COR-L47 (cell line): ENCODE measurements at regions not wholly inside any gene's neighbourhood (a gene's known extent, or its start where the extent isn't known, plus 50 kb on each side); places are given as distances from the start of the nearest gene placed in this dataset.
"Not testable (repeated sequence)": the region's sequence is repeated elsewhere in the genome, so short reads cannot be mapped to it uniquely, and the experiment has no call there.

Source experiments
- DNase-seq: peaks from one replicate; lab custom pipeline; 2025; lab: John Stamatoyannopoulos, UW

GRCh38 chr21:25531538-25532250, 75.6 kb downstream of the MRPL39 start:
- DNase-seq, result not testable (repeated sequence)

GRCh38 chr21:25528515-25528914, 78.8 kb downstream of the MRPL39 start:
- no peak for DNase-seq

GRCh38 chr21:25518491-25518911, 88.8 kb downstream of the MRPL39 start:
- DNase-seq, result no peak

DNA sequence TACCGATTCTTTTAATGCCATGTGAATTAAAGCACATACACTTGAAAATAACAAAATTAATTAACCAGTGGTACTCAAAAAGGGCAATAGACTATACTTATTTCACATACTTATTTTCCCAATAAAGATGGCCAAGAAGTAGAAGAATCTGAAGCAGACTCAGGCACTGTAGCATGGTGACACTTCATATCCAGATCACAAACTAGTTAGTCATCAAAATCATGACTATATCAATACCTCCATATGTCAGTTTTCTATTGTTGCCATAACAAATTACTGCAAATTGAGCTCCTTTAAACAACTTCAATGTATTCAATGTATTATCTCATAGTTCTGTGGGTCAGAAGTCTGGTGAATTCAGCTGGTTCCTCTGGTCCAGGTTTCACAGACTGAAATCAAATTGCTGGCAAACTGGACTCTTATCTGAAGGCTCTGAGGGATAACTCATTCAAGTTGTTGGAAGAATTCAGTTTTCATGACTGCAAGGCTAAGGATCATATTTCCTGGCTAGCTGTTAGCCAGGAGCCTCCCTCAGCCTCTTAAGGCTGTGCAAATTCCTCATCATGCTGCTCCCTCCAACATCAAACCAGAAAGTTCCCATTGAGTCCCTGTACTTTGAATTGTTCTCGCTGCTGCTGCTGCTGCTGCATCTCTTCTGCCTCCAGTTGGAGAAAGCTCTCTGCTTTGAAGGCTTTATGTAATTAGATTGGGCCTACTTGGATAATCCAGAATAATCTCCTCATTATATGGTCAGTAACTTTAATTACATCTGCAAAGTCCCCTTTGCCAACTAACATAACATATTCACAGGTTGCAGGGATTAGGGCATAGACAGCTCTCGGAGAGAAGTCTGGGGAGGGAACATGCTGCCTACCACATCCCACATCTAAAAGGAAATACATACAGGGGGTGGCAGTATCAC, 91.5 kb downstream of the MRPL39 start:
- DNase-seq, result no peak

- no peak for DNase-seq
These were observed 93.5 kb downstream of the MRPL39 start for GRCh38 chr21:25513810-25514209.

- no peak for DNase-seq
These were observed 94.9 kb downstream of the MRPL39 start for GRCh38 chr21:25512095-25513081.

DNA sequence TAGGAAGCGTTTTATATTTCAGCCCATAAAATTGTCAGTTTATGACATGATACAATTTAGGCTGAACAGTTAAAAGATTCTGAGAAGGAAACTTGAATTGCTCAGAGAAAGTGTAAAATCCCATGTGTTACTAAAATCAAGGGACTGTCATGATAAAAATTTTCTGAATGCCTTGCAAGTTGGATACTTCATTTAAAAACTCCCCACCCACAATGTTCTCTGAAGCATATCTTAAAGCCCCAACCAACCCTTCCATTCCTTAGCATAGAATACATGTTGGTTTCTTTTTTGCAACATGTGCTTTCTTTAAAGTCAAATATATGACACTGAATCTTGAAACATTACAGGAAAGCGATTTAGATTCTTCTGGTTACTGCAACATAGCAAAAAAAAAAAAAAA, 97.4 kb downstream of the MRPL39 start:
- no peak for DNase-seq

DNA sequence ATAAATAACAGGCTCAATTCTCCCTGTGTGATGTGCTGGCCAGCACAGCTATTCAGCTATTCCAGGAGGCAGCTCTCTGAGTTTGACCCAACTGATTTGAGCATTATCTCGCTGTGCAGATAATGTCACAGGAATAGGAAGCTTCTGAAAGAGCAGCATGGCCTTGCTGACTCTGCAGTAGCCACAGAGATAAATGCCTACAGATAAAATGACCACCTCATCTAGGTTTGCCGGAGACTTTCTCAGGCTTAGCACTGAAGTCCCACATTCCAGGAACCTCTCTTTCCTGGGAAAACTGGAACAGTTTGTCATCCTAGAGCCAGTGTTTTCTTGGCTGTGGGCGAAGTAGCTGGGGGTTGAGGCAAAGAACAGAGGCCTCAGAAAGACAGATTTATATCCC, 98.9 kb downstream of the MRPL39 start:
- no peak for DNase-seq

DNA sequence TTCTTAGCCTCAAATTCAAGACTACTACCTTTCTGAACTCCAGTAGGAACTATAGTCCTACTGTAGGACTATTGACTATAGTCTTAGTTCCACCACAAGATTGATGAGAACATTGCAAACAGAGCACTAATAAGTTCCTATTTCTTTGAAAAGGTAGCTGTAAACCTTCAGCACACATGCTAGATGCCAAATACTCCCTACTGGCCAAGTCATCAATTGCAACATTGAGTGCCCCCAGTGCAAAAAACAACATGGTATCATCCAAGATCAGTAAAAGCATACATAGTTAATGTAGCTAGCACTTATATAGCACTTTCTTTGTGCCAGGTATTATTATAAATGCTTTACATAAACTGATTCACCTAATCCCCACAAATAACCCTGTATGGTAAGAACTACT, 99.8 kb downstream of the MRPL39 start:
- no peak for DNase-seq

GRCh38 chr21:25506887-25507286, 100.4 kb downstream of the MRPL39 start:
- DNase-seq, result no peak

GRCh38 chr21:25506261-25506660, 101.0 kb downstream of the MRPL39 start:
- no peak for DNase-seq

GRCh38 chr21:25503981-25504380, 103.3 kb downstream of the MRPL39 start:
- no peak for DNase-seq

- DNase-seq, result no peak
These were observed 105.2 kb downstream of the MRPL39 start for GRCh38 chr21:25501996-25502665.

DNA sequence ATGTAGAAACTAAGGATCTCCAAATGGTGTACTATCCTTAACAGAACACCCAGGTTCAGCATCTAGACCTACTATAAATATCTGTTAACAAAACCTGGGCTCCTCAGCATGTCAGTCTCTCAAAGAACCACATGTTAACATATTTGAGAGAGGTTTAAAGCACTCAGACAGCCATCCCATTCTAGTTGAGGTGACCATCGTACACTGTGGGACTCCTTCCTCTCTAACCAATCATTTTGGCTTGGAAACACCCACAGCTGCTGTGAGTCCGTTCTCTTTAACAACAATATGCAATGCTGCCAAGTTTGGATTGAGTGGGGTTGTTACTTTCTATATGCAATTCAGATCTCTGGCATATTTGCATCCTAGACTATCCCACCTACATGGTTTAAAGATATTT, 105.8 kb downstream of the MRPL39 start:
- no peak for DNase-seq

DNA sequence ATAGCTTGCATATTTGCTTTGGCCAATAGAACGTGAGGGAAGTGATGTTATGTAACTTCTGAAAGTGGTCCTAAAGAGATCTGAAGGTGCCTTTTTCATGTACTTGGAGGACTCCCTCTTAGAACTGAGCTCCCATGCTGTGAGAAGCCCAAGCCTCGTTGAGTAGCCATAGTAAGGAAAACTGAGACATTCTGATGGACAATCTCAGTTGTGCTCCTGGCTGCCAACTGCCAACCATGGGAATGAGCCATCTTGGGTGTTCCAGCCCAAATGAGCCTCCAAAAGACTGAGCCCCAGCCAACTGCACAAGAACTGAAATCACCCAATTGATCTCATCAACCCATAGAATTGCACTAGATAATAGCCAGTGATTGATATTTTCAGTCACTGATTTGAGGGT, 106.7 kb downstream of the MRPL39 start:
- DNase-seq, result no peak

GRCh38 chr21:25496825-25497482, 110.3 kb downstream of the MRPL39 start:
- no peak for DNase-seq

DNA sequence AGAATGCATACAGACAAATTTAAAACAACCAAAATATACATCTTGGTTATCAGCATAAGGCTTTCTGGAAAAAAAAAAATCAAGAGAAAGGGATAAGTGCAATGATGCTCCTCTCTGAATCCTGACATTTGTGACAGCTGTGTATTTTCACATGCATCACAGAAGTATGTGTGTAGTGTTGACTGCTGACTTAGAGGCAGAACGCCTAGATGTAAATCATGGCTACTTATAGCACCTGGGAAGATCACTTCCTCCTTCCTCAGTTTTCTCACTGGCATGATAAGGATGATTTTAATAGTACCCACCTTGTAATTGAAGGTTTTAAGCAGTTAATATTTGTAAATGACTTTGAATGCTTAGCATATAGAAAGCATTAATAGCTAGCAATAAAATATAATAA, 112.5 kb downstream of the MRPL39 start:
- DNase-seq, result no peak

DNA sequence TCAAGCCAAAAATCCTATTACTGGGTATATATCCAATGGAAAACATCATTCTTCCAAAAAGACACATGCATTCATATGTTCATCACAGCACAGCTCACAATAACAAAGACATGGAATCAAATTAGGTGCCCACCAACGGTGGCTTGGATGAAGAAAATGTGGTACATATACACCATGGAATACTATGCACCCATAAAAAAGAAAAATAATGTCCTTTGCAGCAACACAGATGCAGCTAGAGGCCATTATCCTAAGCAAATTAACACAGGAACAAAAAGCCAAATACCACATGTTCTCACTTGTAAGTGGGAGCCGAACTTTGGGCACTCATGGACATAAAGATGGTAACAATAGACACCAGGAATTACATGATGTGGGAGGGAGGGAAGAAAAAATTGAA, 113.6 kb downstream of the MRPL39 start:
- DNase-seq, result no peak

DNA sequence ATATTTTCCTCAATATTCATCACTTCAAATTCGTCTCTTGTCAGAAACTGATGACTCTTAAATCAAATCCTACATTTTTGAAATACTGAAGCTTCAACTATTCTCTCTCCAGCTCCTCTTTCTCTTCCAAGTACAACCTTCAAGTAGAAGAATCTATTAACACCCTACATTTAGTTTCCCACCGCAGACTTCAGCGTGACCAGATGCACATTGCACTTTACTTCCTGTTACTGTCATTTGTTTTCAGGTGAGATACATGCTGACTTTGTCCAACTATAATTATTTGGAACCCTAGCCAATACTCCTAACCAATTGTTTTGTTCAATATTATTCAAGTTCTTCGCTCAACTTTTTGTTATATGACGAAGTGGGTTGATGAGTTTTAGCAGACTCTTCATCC, 116.0 kb downstream of the MRPL39 start:
- no peak for DNase-seq

- DNase-seq, result no peak
These were observed 116.5 kb downstream of the MRPL39 start for GRCh38 chr21:25490742-25491141.

GRCh38 chr21:25489673-25490072, 117.6 kb downstream of the MRPL39 start:
- no peak for DNase-seq
